ENCODE measurements at regions not wholly inside any gene's neighbourhood (a gene's known extent, or its start where the extent isn't known, plus 50 kb on each side); places are given as distances from the start of the nearest gene placed in this dataset.
"Not testable (repeated sequence)": the region's sequence is repeated elsewhere in the genome, so short reads cannot be mapped to it uniquely, and the experiment has no call there.

DNA sequence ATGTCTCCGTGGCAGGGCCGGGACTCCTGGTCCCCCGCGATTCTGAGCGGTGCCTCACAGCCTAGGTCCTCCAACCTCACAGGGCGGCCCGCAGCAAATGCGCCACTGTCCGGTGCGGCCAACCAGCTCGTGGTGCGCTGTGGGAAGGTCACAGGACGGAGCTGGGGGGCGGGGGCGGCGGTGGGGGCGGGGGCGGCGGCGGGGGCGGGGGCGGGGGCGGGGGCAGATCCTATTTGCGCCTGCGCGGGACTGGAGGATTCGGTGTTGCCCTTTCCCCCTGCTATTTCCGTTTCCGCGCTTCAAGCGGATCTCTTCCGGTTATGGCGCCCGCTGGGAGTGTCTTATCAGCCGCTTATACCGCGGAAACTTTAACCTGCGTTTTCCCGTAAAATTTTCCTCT is 106.7 kb upstream of the SNRPN start:
- DNase-seq: no peak

DNA sequence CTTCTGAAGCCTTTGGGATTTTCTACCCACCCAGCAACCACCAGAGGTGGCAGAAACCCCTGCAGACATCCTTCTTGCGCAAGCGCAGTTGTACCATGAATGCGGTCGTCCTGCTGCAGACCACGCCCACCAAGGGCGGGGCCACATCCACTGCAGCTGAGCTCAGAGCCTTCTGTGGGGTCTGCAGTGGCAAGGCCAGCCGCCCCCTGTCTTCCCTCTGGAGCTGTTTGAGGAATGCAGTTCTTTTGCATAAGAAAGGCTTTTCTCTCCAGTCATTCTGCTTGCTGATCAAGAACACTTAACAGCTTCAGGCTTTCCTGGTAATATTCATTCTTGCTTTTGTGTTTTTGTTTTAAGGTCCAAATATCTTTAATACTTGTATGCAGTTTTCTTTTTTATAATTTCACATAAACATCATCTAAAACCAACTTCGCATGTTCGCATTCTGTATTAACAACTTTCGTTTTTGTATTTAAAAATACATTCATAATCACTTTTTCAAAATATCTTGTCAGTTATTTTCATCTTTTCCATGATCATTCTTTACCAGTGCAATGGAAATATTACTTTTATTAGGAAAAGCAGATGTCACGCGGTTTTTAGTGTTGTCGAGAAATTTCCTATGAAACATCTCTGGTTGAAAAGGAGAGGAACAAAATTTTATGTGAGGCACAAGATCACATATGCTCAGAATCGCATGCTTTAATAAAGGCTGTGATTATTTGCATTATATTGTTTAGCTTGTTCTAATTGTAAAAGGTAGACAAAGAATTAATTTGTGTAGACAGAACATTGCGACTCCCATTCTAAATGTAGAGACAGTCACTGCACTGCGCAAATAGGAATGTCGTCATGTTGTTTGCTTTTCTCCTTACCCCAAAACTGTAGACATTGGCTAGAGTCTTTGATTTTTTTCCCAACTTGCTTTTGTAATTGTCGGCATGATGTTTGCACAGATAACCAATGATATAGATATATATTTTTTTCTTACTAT is 98.1 kb upstream of the SNRPN start:
- no peak for DNase-seq

DNA sequence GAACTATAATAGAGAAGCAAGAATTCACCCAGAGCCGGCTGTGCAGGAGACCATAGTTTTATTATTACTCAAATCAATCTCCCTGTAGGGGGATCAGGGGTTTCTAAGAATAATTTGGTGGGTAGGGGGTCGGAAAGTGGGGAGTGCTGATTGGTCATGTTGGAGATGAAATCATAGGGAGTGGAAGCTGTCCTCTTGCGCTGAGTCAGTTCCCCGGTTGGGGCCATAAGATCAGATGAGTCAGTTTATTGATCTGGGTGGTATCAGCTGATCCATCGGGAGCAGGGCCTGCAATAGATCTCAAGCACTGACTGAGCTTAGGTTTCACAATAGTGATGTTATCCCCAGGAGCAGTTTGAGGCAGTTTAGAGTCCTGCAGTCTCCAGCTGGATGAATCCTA is 97.0 kb upstream of the SNRPN start:
- no peak for DNase-seq

DNA sequence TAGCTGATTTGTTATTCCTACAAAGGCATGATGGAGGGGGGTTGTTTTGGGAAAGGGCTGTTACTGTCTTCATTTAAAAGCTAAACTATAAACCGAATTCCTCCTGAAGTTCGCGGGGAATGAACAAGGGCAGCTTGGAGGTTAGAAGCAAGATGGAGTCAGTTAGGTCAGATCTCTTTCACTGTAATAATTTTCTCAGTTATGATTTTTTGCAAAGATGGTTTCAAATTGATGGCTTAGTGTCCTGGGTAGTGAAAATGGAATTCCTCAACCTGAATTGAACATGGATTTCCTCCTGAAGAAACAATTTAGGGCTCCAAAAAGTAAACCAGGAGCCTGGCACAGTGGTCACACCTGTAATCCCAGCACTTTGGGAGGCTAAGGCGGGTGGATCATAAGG is 96.6 kb upstream of the SNRPN start:
- DNase-seq: not testable (repeated sequence)

DNA sequence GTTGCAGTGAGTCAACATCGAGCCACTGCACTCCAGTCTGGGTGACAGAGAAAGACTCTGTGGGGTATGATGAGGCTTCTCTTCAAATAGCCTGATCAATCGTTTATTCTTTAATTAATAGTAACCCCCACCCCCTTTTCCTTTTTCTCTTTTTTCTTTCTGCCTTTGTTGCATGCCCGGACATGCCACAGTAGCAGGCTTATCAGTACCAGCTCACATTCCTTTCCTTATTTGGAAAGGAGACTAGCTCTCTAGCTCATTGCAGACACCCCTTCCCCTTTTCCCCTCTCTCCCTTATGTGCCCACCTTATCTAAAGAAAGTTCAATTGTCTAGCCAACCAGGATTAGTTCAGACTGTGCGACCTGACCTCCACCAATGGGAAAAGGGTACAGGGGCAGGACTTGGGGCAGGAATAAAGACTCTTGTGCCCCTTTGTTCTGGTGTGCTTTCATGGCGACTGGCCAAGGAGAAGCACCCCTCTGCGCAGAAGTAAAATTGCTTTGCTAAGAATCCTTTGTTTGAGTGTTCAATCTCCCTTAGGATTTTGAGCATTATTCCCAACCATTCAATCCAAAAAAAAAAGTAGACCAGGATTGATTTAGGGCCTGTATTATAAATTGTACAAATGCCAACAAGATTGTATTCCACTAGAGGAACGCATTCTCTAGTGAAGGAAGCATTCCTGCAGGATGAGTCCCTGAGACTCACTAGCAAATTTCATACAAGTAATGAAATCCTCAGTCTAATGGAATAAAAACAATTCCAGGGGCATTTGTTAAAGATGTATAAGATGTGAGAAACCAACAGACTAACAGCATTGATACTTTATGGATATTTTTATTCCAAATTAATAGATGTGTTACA is 95.8 kb upstream of the SNRPN start:
- no peak for DNase-seq

DNA sequence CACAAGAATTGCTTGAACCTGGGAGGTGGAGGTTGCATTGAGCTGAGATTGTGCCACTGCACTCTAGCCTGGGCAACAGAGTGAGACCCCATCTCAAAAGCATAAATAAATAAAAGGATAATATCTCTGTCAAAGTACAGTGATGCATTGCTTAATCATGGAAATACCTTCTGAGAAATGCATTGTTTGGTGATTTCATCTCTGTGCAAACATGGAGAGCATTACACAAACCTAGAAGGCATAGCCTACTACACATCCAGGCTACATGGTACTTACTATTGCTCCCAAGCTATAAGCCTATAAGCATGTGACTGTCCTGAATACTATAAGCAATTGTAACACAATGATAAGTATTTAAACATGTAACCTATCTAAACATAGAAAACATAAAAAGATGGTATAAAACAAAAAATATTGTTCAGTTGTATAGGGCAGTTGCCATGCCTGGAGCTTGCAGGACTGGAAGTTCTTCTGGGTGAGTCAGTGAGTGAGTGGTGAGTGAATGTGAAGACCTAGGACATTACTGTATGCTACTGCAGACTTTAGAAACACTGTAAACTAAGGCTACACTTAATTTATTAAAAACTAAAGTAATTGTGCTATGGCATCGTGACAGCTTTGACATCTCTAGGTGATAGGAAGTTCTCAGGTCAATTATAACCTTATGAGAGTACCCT is 93.6 kb upstream of the SNRPN start:
- no peak for DNase-seq

DNA sequence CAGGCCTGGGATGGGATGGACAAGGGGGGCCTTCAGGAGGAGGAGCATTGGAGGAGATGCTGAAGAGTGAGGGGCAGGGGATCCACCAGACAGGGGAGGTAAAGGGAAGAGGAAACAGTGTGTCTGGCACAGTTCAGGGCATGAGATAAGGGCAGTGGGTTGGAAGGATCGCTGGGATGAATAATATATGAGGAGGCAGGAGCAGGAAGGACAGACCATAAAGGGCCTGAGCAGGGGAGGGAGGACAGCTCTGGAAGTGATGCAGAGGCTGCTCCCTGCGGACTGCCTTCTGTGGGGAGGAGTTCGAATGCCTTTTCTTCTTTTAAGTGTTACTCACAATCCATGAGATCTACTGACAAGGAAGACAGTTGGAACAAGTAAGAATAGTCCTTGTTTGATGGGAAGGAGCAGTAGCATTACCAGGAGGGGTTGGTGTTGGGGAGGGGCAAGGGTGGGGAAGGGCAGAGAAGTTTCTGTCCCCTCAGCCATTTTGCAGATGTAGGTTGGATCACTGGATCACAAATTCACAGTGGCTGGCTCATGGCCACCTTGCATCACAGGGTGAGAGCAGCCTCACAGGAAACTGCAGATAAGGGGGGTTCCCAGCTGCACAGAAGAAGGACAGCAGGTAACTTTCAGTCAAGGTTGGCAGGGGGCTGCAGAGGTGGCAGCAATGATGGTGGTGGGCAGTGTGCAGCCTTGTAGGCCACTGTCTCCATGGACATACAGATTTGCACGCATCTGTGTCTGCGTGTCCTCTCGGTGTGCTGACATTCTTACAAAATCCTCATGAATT is 91.9 kb upstream of the SNRPN start:
- no peak for DNase-seq

- DNase-seq: no peak
Observed at GRCh38 chr15:24865303-24865702, 89.5 kb upstream of the SNRPN start.

- DNase-seq: no peak
Observed at GRCh38 chr15:24877174-24877573, 77.6 kb upstream of the SNRPN start.

DNA sequence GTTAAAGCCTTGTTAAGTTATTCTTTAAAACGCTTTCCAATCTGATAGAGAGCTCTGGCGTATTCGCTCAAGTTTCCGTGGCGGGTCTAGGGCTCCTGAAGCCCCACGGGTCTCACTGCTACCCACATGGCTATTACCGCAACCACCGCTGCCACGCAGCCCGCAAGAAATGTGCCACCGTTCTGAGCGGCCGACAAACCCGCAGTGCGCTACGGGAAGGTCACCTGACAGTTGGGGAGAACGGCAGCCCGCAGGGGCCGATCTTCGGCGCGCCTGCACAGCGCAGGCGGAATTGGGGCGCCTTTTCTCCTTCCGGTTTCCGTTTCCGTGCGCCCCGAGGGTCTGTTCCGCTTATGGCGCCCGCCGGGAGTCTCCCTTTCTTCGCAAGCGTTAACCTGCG is 76.6 kb upstream of the SNRPN start:
- DNase-seq: no peak

- DNase-seq: no peak
Observed at GRCh38 chr15:24879492-24879891, 75.3 kb upstream of the SNRPN start.

DNA sequence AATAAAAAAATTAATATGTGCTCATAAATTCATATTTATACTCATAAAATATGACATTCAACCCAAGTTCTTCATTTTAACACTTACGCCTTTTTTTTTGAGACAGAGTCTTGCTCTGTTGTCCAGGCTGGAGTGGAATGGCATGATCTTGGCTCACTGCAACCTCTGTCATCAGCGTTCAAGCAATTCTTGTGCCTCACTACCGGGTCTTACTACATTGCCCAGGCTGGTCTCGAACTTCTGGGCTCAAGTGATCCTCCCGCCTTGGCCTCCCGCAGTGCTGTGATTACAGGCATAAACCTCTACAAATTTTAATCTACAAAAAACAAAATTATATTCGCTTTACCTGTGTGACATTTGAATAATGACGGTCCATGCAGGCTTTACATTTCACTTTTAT is 74.1 kb upstream of the SNRPN start:
- no peak for DNase-seq

GRCh38 chr15:24886538-24886937 is 68.2 kb upstream of the SNRPN start:
- DNase-seq: no peak

- DNase-seq: no peak
Observed at GRCh38 chr15:24898715-24899272, 56.0 kb upstream of the SNRPN start.

DNA sequence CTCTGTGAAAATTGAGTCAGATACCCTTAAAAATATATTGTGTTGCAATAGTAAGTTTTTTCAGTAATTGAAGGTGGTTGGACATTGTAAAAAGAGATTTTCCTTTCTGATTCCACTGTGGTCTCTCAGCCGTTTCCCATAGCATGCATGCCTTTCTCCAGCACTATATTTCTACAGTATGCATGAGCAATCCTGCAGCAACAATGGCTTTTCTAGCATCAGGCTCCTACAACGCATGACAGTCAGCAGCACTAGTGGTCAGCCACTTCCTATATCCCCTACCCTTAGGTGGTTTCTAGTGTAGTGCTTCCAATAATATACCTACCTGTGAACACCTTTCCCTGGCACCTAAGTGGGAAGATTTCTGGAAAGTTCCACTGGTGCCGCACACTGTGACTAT is 55.4 kb upstream of the SNRPN start:
- DNase-seq: no peak

DNA sequence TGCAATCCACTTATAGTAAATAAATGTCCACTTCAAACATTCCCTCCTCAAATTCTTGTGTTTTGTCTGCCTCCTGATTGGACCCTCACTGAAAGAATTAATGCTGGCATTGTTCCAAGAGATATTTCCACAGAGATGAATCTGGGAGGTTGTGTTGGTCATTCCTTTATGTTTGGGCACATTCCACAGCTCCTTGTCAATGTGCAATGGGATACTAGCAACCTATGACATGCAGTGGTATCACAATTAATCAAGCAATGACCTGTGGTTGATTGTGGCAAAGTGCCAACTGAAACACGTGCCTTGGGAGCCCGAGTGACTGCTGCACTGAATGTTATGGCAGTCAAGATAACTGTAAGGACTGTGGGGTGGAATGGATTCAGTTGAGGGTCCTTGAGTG is 55.0 kb upstream of the SNRPN start:
- DNase-seq: no peak

DNA sequence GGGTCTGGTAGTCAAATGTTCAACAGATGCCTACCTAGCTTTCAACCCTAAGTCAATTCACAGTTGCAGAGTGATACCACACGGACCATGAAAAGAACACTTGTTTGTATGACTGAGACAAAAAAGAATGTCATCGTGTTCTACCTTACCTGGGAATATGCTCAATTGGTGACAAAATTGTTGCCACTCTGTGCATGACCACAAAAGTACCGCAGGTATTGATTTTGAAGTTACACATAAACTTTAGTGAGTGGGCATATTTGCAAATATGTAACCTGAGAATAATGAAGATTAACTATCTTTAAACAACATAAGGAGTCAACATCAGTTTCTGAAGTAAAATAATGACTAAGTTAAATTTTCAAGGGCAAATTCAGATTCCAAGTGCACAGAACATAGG is 53.4 kb upstream of the SNRPN start:
- DNase-seq: no peak
